ENCODE measurements at regions not wholly inside any gene's neighbourhood (a gene's known extent, or its start where the extent isn't known, plus 50 kb on each side); places are given as distances from the start of the nearest gene placed in this dataset.

DNA sequence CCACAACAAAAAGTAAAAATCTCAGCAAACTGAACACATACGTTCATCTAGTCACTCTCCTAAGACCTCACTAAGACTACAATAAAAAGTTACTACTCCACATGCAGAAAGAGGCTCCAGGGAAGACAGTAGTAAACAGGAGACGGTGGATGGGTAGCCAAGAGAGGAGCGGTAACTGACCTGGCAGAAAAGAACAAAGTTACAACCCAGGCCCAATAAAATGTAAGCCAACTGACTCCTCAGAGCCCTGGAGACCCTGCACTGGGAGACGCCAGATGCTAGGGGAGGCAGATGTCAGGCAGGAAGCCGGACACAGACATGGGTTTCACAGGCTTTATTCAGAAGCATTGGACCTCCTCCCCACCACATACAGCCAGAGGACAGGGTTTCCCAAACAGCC is 181.1 kb upstream of the NFE2L3 start:
- DNase-seq (no peak), ATAC-seq (ENCODE audit: insufficient read depth, low read depth) (no peak)
- Histone ChIP-seq H2AFZ (ENCODE audit: low read depth, low read length) (no peak overlapping the region), H3K79me2 (ENCODE audit: insufficient read depth, low read length) (no peaks in the 10 kb centered on the region), H3K4me3 (ENCODE audit: low read depth in 1 of 2, low read length in 2 of 2) (no peak overlapping the region), H3K4me2 (ENCODE audit: insufficient read depth, low read length) (no peak overlapping the region), H4K20me1 (ENCODE audit: insufficient read depth, low read length) (no peaks in the 10 kb centered on the region), H3K9me3 (ENCODE audit: insufficient read depth, low read length, severe bottlenecking) (no peaks in the 10 kb centered on the region), H3K27me3 (ENCODE audit: insufficient read depth, low read length, poor library complexity) (peaks cover 25% of the 10 kb centered on the region), H3K27ac (ENCODE audit: low read length) (no peak overlapping the region), H3K9ac (ENCODE audit: low read depth, low read length) (no peak overlapping the region), H3K4me1 (ENCODE audit: insufficient read depth, low read length) (no peaks in the 10 kb centered on the region), H3K36me3 (ENCODE audit: insufficient read depth, low read length) (no peaks in the 10 kb centered on the region)
- no peak for TF ChIP-seq CTCF (IDR thresholded peaks at IDR 0.05; ENCODE audit: borderline replicate concordance, extremely low read depth, low read length, poor library complexity, severe bottlenecking)
- no peak for TF ChIP-seq EZH2 (IDR thresholded peaks at IDR 0.05; ENCODE audit: borderline replicate concordance, low read depth, low read length, severe bottlenecking)

DNA sequence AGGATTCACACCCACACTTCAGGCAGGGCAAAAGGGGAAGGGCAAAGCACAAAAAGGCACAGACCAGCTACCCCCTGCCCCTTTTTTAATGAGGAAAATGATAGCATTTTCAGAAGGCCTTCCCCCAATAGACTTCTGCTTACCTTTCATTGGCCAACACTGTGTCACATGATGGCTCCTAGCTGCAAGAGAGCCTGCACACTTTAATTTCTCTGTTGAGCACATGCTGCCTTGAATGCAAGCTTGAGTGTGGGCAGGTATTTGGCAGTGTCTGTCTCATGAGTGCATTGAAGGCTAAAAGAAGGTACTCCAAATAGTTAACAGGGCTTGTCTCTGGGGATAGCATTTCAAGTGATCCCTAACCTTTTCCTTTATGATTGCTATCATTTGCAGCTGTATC is 175.4 kb upstream of the NFE2L3 start:
- DNase-seq (no peak), ATAC-seq (ENCODE audit: insufficient read depth, low read depth) (no peak)
- no peak overlapping the region for H3K27ac ChIP-seq (ENCODE audit: low read length)
- no peak overlapping the region for H3K4me2 ChIP-seq (ENCODE audit: insufficient read depth, low read length)
- H3K4me1 ChIP-seq (ENCODE audit: insufficient read depth, low read length) = no peaks in the 10 kb centered on the region
- no peaks in the 10 kb centered on the region for H4K20me1 ChIP-seq (ENCODE audit: insufficient read depth, low read length)
- H3K27me3 ChIP-seq (ENCODE audit: insufficient read depth, low read length, poor library complexity) = peaks cover 8% of the 10 kb centered on the region
- H3K36me3 ChIP-seq (ENCODE audit: insufficient read depth, low read length) = no peaks in the 10 kb centered on the region
- no peak for TF ChIP-seq EZH2 (IDR thresholded peaks at IDR 0.05; ENCODE audit: borderline replicate concordance, low read depth, low read length, severe bottlenecking)
- TF ChIP-seq CTCF (IDR thresholded peaks at IDR 0.05; ENCODE audit: borderline replicate concordance, extremely low read depth, low read length, poor library complexity, severe bottlenecking) = no peak
- H3K9ac ChIP-seq (ENCODE audit: low read depth, low read length) = no peak overlapping the region
- no peak overlapping the region for H2AFZ ChIP-seq (ENCODE audit: low read depth, low read length)
- no peaks in the 10 kb centered on the region for H3K79me2 ChIP-seq (ENCODE audit: insufficient read depth, low read length)
- no peak overlapping the region for H3K4me3 ChIP-seq (ENCODE audit: low read depth in 1 of 2, low read length in 2 of 2)
- H3K9me3 ChIP-seq (ENCODE audit: insufficient read depth, low read length, severe bottlenecking) = peaks cover 6% of the 10 kb centered on the region

- peaks cover 6% of the 10 kb centered on the region for H3K9me3 ChIP-seq (ENCODE audit: insufficient read depth, low read length, severe bottlenecking)
- ATAC-seq (ENCODE audit: insufficient read depth, low read depth) (no peak), DNase-seq (no peak)
- no peak overlapping the region for H3K4me2 ChIP-seq (ENCODE audit: insufficient read depth, low read length)
- H3K36me3 ChIP-seq (ENCODE audit: insufficient read depth, low read length) = no peaks in the 10 kb centered on the region
- H3K9ac ChIP-seq (ENCODE audit: low read depth, low read length) = no peak overlapping the region
- no peaks in the 10 kb centered on the region for H3K79me2 ChIP-seq (ENCODE audit: insufficient read depth, low read length)
- H3K4me1 ChIP-seq (ENCODE audit: insufficient read depth, low read length) = no peaks in the 10 kb centered on the region
- no peak overlapping the region for H3K27ac ChIP-seq (ENCODE audit: low read length)
- H3K27me3 ChIP-seq (ENCODE audit: insufficient read depth, low read length, poor library complexity) = peaks cover 4% of the 10 kb centered on the region
- H2AFZ ChIP-seq (ENCODE audit: low read depth, low read length) = no peak overlapping the region
- TF ChIP-seq CTCF (IDR thresholded peaks at IDR 0.05; ENCODE audit: borderline replicate concordance, extremely low read depth, low read length, poor library complexity, severe bottlenecking) = no peak
- TF ChIP-seq EZH2 (IDR thresholded peaks at IDR 0.05; ENCODE audit: borderline replicate concordance, low read depth, low read length, severe bottlenecking) = no peak
- H4K20me1 ChIP-seq (ENCODE audit: insufficient read depth, low read length) = no peaks in the 10 kb centered on the region
- no peak overlapping the region for H3K4me3 ChIP-seq (ENCODE audit: low read depth in 1 of 2, low read length in 2 of 2)
These were observed 173.5 kb upstream of the NFE2L3 start for GRCh38 chr7:25978466-25978865.

GRCh38 chr7:25979605-25980004 is 172.4 kb upstream of the NFE2L3 start:
- Histone ChIP-seq H3K79me2 (ENCODE audit: insufficient read depth, low read length) (no peaks in the 10 kb centered on the region), H3K4me1 (ENCODE audit: insufficient read depth, low read length) (no peaks in the 10 kb centered on the region), H3K36me3 (ENCODE audit: insufficient read depth, low read length) (no peaks in the 10 kb centered on the region), H3K4me2 (ENCODE audit: insufficient read depth, low read length) (no peak overlapping the region), H3K4me3 (ENCODE audit: low read depth in 1 of 2, low read length in 2 of 2) (no peak overlapping the region), H3K9ac (ENCODE audit: low read depth, low read length) (no peak overlapping the region), H3K27me3 (ENCODE audit: insufficient read depth, low read length, poor library complexity) (peaks cover 4% of the 10 kb centered on the region), H2AFZ (ENCODE audit: low read depth, low read length) (no peak overlapping the region), H3K9me3 (ENCODE audit: insufficient read depth, low read length, severe bottlenecking) (peaks cover 6% of the 10 kb centered on the region), H3K27ac (ENCODE audit: low read length) (no peak overlapping the region), H4K20me1 (ENCODE audit: insufficient read depth, low read length) (no peaks in the 10 kb centered on the region)
- TF ChIP-seq EZH2 (IDR thresholded peaks at IDR 0.05; ENCODE audit: borderline replicate concordance, low read depth, low read length, severe bottlenecking) = no peak
- TF ChIP-seq CTCF (IDR thresholded peaks at IDR 0.05; ENCODE audit: borderline replicate concordance, extremely low read depth, low read length, poor library complexity, severe bottlenecking) = no peak
- DNase-seq (no peak), ATAC-seq (ENCODE audit: insufficient read depth, low read depth) (no peak)
